ENCODE measurements at regions not wholly inside any gene's neighbourhood (a gene's known extent, or its start where the extent isn't known, plus 50 kb on each side); places are given as distances from the start of the nearest gene placed in this dataset.

- TF ChIP-seq, protein P1, sequence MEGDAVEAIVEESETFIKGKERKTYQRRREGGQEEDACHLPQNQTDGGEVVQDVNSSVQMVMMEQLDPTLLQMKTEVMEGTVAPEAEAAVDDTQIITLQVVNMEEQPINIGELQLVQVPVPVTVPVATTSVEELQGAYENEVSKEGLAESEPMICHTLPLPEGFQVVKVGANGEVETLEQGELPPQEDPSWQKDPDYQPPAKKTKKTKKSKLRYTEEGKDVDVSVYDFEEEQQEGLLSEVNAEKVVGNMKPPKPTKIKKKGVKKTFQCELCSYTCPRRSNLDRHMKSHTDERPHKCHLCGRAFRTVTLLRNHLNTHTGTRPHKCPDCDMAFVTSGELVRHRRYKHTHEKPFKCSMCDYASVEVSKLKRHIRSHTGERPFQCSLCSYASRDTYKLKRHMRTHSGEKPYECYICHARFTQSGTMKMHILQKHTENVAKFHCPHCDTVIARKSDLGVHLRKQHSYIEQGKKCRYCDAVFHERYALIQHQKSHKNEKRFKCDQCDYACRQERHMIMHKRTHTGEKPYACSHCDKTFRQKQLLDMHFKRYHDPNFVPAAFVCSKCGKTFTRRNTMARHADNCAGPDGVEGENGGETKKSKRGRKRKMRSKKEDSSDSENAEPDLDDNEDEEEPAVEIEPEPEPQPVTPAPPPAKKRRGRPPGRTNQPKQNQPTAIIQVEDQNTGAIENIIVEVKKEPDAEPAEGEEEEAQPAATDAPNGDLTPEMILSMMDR (conservative IDR thresholded peaks at IDR 0.05 in 1 of 2, IDR thresholded peaks at IDR 0.05 in 1 of 2; ENCODE audit: extremely low read depth in 1 of 2, insufficient read depth in 1 of 2, low read depth in 1 of 2, low read length in 2 of 2), result no peak
- TF ChIP-seq EZH2 (IDR thresholded peaks at IDR 0.05; ENCODE audit: borderline replicate concordance, low read length), result no peak
Measured at GRCh38 chr17:72022328-72023275, 98.2 kb upstream of the SOX9 start.

Data from mammary epithelial cell (primary cell).